Panc1 (cell line): ENCODE measurements at regions not wholly inside any gene's neighbourhood (a gene's known extent, or its start where the extent isn't known, plus 50 kb on each side); places are given as distances from the start of the nearest gene placed in this dataset.

Experiments used
- ATAC-seq: fragments of 200-7000 bp; cut with Tn5 transposase; 2 replicates; pipeline ENCODE4 v1.9.1; 2020; ENCODE audit warnings: mild to moderate bottlenecking, moderate library complexity
- BruUV-seq: library from RNA; stranded (reverse); fragments of 400-500 nt; replicated peaks from 2 replicates; lab custom pipeline; 2021; lab: Mats Ljungman, UMichigan
- CTCF ChIA-PET: fragments of 300-600 bp; sonication (Branson Sonifier 250); formaldehyde crosslinking; loops from one replicate; lab custom pipeline; 2022; ENCODE audit warnings: antibody characterized with exemption; lab: Charles Lee
- POLR2A ChIA-PET: fragments of 300-600 bp; sonication (Branson Sonifier 250); formaldehyde crosslinking; loops from one replicate; lab custom pipeline; 2022; ENCODE audit warnings: antibody characterized with exemption; lab: Charles Lee
- DNase-seq: peaks from one replicate; pipeline ENCODE4 v3.0.0-alpha.2; 2010; ENCODE audit warnings: low read depth, low spot score
- H3K27ac ChIP-seq: 2 replicates; pipeline ENCODE4 v1.5.1; 2011; ENCODE audit warnings: mild to moderate bottlenecking, low read length, inconsistent platforms
- H3K27me3 ChIP-seq: fragments of 200-500 bp; sonication (Bioruptor generic); 2 replicates; pipeline ENCODE4 v1.6.0; 2014; ENCODE audit warnings: low read length, inconsistent platforms; ENCODE audit not compliant: control insufficient read depth, insufficient read depth
- H3K36me3 ChIP-seq: fragments of 200-500 bp; sonication (Bioruptor generic); 2 replicates; pipeline ENCODE4 v1.5.1; 2014; ENCODE audit warnings: inconsistent platforms, mild to moderate bottlenecking, low read length, moderate library complexity; ENCODE audit not compliant: control insufficient read depth, insufficient read depth
- H3K4me1 ChIP-seq: 2 replicates; pipeline ENCODE4 v1.5.1; 2011; ENCODE audit warnings: inconsistent platforms, mild to moderate bottlenecking, low read length, moderate library complexity; ENCODE audit not compliant: control insufficient read depth, insufficient read depth
- H3K4me3 ChIP-seq, 2 experiments: 2 replicates each; pipeline ENCODE4 v1.5.1; 2011 to 2012; ENCODE audit warnings: low read depth in 2 of 2, low read length in 2 of 2, mild to moderate bottlenecking in 2 of 2, inconsistent platforms in 1 of 2, moderate library complexity in 1 of 2
- H3K9me3 ChIP-seq: fragments of 200-500 bp; sonication (Bioruptor generic); 2 replicates; pipeline ENCODE4 v1.5.1; 2014; ENCODE audit warnings: low read depth, mild to moderate bottlenecking, inconsistent platforms, low read length, moderate library complexity; ENCODE audit not compliant: control insufficient read depth, insufficient read depth
- POLR2AphosphoS5 ChIP-seq: IDR thresholded peaks from 2 replicates; pipeline ENCODE4 v1.6.1; 2012; ENCODE audit warnings: mild to moderate bottlenecking, low read depth, low read length, moderate library complexity
- SIN3A ChIP-seq: IDR thresholded peaks from 2 replicates; pipeline ENCODE4 v1.6.1; 2012; ENCODE audit warnings: low read depth, mild to moderate bottlenecking, low read length, moderate library complexity, borderline replicate concordance; ENCODE audit not compliant: insufficient read depth
- TCF7L2 ChIP-seq: IDR thresholded peaks from 2 replicates; pipeline ENCODE4 v1.6.1; 2011; ENCODE audit warnings: mild to moderate bottlenecking, low read depth, low read length, inconsistent platforms
- in situ Hi-C: cut with HindIII; loops from 2 replicates; pipeline ENCODE4 v1.10.0; 2016; ENCODE audit warnings: low sequenced_read_pairs, low pct_unique_long_range_greater_than_20kb
- intact Hi-C: fragments of 100-400 bp; cut with micrococcal nuclease; formaldehyde crosslinking; loops from one replicate; pipeline ENCODE4 v1.10.0; 2022; ENCODE audit not compliant: unreplicated experiment
- TF ChIP-seq, protein P1 (sequence below), 2 experiments: IDR thresholded peaks; 2 replicates each; pipeline ENCODE4 v1.6.1; 2011 to 2012; ENCODE audit warnings: low read depth in 2 of 2, control low read depth in 1 of 2, low read length in 1 of 2, mild to moderate bottlenecking in 1 of 2, moderate library complexity in 1 of 2; ENCODE audit not compliant: insufficient read depth in 1 of 2
- TF ChIP-seq, protein P2 (sequence below): fragments of 450-650 bp; IDR thresholded peaks from 2 replicates; pipeline ENCODE4 v1.5.1; 2017; ENCODE audit warnings: mild to moderate bottlenecking

DNA sequence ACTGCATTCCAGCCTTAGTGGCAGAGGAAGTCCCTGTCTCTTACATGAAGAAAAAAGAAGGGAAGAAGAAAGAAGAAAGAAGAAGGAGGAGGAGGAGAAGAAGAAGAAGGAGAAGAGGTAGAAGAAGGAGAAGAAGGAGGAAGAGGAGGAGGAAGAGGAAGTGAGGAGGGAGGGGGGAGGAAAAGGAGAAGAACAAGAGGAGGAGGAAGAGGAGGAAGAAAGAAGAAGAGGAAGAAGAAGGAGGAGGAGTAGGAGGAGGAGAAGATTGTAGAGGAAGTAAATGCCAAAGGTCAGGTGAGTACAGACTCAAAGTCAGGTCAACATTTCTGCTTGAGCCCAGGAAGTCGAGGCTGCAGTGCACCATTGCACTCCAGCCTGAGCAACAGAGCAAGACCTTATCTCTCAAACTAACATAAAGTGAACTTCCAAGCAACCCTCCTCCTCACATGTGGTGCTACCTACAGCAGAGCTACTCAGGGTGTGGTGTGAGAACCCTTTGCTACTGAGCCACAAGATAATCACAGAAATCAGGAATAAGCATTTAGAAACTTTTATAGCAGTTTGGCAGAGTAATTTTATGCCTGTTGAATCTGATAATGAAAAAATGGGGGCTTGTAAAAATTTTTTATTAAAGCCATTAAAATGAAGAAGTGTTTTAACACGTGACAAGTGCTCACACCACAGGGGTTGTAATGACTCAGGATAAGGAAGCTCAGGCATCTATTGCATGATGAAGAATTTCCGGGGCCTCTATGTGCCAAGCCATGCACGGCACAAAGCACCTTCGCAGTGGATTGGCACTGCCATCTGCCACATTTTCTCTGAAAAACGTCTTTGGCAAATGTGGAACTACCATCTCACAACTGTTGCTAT is 224.9 kb upstream of the AUTS2 start:
- POLR2A ChIA-PET = no interaction called here
- CTCF ChIA-PET = no interaction called here
- H3K4me1 ChIP-seq = no peaks in the 10 kb centered on the region
- H3K36me3 ChIP-seq = no peaks in the 10 kb centered on the region
- ATAC-seq = no peak
- in situ Hi-C loops = no loop called here
- DNase-seq = no peak
- no peaks in the 10 kb centered on the region for H3K9me3 ChIP-seq
- no peak overlapping the region for H3K4me3 ChIP-seq
- H3K27me3 ChIP-seq = no peaks in the 10 kb centered on the region
- TF ChIP-seq TCF7L2 = no peak
- intact Hi-C loops = no loop called here
- no TSS peak for BruUV-seq
- H3K27ac ChIP-seq = no peak overlapping the region

GRCh38 chr7:69374044-69374425 is 224.2 kb upstream of the AUTS2 start:
- H3K27ac ChIP-seq = no peak overlapping the region
- in situ Hi-C loops = no loop called here
- ATAC-seq = no peak
- CTCF ChIA-PET = no interaction called here
- TF ChIP-seq, protein P1, sequence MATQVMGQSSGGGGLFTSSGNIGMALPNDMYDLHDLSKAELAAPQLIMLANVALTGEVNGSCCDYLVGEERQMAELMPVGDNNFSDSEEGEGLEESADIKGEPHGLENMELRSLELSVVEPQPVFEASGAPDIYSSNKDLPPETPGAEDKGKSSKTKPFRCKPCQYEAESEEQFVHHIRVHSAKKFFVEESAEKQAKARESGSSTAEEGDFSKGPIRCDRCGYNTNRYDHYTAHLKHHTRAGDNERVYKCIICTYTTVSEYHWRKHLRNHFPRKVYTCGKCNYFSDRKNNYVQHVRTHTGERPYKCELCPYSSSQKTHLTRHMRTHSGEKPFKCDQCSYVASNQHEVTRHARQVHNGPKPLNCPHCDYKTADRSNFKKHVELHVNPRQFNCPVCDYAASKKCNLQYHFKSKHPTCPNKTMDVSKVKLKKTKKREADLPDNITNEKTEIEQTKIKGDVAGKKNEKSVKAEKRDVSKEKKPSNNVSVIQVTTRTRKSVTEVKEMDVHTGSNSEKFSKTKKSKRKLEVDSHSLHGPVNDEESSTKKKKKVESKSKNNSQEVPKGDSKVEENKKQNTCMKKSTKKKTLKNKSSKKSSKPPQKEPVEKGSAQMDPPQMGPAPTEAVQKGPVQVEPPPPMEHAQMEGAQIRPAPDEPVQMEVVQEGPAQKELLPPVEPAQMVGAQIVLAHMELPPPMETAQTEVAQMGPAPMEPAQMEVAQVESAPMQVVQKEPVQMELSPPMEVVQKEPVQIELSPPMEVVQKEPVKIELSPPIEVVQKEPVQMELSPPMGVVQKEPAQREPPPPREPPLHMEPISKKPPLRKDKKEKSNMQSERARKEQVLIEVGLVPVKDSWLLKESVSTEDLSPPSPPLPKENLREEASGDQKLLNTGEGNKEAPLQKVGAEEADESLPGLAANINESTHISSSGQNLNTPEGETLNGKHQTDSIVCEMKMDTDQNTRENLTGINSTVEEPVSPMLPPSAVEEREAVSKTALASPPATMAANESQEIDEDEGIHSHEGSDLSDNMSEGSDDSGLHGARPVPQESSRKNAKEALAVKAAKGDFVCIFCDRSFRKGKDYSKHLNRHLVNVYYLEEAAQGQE (IDR thresholded peaks at IDR 0.05; ENCODE audit: insufficient read depth in 1 of 2, low read depth in 2 of 2, low read length in 1 of 2) = no peak
- TF ChIP-seq SIN3A (no peak), TCF7L2 (no peak), POLR2AphosphoS5 (no peak)
- TF ChIP-seq, protein P2, sequence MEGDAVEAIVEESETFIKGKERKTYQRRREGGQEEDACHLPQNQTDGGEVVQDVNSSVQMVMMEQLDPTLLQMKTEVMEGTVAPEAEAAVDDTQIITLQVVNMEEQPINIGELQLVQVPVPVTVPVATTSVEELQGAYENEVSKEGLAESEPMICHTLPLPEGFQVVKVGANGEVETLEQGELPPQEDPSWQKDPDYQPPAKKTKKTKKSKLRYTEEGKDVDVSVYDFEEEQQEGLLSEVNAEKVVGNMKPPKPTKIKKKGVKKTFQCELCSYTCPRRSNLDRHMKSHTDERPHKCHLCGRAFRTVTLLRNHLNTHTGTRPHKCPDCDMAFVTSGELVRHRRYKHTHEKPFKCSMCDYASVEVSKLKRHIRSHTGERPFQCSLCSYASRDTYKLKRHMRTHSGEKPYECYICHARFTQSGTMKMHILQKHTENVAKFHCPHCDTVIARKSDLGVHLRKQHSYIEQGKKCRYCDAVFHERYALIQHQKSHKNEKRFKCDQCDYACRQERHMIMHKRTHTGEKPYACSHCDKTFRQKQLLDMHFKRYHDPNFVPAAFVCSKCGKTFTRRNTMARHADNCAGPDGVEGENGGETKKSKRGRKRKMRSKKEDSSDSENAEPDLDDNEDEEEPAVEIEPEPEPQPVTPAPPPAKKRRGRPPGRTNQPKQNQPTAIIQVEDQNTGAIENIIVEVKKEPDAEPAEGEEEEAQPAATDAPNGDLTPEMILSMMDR = no peak
- POLR2A ChIA-PET = no interaction called here
- no peak for DNase-seq
- H3K36me3 ChIP-seq = no peaks in the 10 kb centered on the region
- no peaks in the 10 kb centered on the region for H3K9me3 ChIP-seq
- no peak overlapping the region for H3K4me3 ChIP-seq
- no peaks in the 10 kb centered on the region for H3K4me1 ChIP-seq
- H3K27me3 ChIP-seq = no peaks in the 10 kb centered on the region
- intact Hi-C loops = no loop called here
- BruUV-seq = no TSS peak

DNA sequence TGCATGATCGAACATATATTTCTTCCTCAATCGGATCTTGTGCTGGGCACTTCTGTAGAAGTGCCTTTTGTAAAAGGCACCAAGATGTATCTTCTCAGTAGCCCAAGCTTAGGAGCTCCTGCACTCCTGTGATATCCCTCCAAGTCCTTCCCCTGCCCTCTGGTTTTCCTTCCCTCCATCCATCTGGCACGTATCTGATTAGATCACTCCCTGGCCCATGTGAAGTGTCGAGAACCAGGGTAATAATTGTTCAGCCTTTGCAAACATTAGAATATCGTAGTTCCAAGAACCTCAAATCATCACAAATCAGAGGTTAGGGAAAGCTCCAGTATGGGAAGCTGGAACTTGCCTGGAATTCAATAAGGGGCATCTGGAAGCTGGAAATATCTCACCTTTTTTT is 221.1 kb upstream of the AUTS2 start:
- no peaks in the 10 kb centered on the region for H3K4me1 ChIP-seq
- H3K27me3 ChIP-seq = no peaks in the 10 kb centered on the region
- H3K36me3 ChIP-seq = no peaks in the 10 kb centered on the region
- intact Hi-C loops = no loop called here
- H3K27ac ChIP-seq = no peak overlapping the region
- H3K4me3 ChIP-seq = no peak overlapping the region
- H3K9me3 ChIP-seq = no peaks in the 10 kb centered on the region
- no peak for DNase-seq
- TF ChIP-seq TCF7L2 (no peak), SIN3A (no peak), POLR2AphosphoS5 (no peak)
- TF ChIP-seq, protein P2 = no peak
- TF ChIP-seq, protein P1 (IDR thresholded peaks at IDR 0.05; ENCODE audit: insufficient read depth in 1 of 2, low read depth in 2 of 2, low read length in 1 of 2) = no peak
- POLR2A ChIA-PET = no interaction called here
- CTCF ChIA-PET = no interaction called here
- in situ Hi-C loops = no loop called here
- no peak for ATAC-seq
- BruUV-seq = no TSS peak
